HG03108 (cell line): ENCODE measurements at regions not wholly inside any gene's neighbourhood (a gene's known extent, or its start where the extent isn't known, plus 50 kb on each side); places are given as distances from the start of the nearest gene placed in this dataset.
"Not testable (repeated sequence)": the region's sequence is repeated elsewhere in the genome, so short reads cannot be mapped to it uniquely, and the experiment has no call there.

ENCODE experiments used
- ATAC-seq: cut with Tn5 transposase; IDR thresholded peaks from one replicate; pipeline ENCODE4 v1.9.1; 2021; ENCODE audit warnings: moderate library complexity; ENCODE audit not compliant: unreplicated experiment

DNA sequence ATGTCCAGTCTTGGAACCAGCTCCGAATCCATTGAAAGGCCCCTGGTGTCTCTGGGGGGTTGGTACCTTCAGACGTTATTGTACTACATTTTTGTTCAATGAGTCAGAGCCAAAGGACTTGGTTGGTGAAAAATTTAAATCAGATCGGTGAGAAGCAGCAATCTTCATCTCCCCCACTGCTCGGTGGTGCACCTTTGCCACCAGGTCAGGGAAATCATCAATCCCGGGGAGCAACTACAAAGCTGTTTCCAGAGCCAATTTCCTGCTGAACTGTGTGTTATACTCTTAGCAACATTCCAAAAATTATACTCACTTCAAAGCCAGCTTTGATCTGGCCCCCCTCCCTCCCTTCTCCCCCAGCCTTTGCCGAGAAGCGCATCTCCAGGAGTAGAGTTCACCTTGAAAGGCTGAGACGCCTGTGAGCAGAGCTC is 375.2 kb upstream of the WWC1 start:
- no peak for ATAC-seq

DNA sequence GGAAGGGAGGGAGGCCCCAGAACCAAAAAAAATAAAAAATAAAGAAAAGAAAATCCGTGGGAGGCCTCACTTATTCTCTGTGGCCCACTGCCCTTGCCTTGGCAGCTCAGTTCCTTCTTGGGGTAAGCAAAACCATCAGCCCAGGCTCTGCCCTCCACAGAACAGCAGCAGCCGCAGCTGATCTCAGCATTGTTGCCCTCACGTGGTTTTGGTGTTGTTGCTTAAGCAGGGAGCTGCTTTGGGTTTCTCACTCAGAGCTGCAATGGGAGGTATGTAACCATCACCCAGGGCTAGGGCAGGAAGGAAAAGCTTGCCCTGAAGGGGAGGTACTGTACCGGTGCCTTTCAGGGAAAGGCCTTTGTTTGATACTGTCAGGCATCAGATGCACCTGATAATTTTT is 374.7 kb upstream of the WWC1 start:
- ATAC-seq = no peak

DNA sequence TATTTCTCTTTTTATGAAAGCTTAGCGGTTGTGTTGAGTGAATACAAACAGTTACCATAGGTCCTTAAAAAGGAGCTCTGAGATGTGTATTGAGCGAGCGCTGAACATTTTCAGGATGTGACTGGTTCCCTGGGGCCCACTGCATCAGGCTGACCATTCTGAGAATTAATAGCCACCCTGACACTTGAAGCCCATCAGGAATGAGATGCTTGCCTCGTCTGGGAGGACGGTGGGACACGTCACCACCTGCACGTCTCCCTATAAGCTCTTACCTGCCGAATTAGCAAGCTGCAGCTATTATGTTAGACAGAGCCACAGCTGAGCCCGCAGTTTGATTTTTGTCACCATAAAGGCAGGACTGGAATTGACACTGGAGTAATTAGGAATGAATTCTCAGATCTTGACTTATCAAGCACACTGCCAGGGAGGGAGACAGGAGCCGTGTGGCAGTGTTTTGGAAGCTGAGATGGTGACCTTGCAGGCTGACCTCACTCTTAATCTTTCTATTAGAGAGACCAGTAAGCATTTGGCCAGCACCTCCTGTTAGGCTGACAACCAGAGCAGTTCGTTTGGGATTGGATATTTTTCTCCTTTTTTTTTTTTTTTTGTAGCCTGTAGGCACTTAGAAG is 373.1 kb upstream of the WWC1 start:
- ATAC-seq = no peak

DNA sequence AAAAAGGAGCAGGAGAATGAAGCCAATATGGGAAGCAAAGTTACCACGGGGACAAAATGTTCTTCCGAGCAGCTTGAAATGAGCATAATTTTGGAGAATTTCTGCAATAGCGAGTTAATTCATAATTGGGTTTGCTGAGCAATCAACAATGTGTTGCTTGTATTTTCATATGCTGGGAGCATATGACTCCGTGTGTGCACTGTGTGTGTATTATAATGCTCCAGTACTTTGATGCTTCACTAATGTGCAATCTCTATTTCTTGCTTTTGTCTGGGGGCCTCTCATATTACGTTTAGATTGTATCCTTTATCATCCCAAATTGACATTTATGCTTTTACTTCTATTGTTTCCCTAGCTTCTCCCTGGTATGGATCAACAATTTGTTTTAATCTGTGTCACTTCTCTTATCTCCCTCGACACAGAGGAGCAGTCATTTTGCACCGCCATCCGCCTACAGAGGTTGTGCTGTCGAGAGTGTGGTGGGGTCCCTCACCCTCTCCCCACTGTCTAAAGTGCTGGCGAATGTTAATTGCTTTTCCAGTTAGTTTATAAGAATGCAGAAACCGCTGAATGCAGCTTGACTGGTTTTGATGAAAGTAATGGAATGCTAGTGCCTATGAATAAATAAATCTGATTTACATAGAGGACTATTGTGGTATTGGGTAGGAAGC is 372.5 kb upstream of the WWC1 start:
- no peak for ATAC-seq

DNA sequence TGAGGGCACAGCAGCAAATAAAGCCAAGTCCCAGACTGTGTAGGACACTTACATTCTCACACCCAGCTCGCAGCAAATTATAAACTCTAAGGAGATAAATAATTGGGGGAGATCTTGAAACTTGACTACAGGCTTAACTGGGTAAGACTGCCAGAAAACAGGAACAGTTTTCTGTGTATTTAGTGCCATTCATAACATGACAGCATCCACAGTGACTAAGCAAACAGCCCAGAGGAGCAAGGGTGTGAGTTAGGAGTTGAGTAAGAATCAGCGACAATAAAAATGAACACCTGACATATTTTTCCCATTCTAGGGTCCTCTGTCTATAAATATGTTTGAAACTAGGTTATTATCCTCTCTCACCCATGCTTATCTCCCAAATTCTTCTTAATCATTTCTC is 370.9 kb upstream of the WWC1 start:
- no peak for ATAC-seq

DNA sequence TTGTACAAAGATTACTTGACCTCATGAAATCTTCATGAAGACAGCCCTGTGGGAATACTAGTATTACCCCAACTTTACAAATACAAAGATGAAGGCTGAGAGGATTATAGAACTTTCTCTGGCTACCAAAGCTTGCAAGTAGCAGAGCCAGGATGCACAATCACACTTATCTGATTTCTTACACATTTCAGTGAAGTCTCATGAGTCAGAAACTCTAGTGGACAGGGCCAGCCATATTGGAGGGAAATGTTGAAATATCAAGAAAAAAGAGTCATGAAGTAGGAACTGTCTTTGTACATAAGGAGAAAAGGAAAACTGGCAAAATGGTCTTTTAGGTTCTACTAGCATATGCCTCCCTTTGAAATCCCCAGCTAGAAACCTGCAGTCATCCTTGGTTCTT is 369.6 kb upstream of the WWC1 start:
- ATAC-seq = no peak

DNA sequence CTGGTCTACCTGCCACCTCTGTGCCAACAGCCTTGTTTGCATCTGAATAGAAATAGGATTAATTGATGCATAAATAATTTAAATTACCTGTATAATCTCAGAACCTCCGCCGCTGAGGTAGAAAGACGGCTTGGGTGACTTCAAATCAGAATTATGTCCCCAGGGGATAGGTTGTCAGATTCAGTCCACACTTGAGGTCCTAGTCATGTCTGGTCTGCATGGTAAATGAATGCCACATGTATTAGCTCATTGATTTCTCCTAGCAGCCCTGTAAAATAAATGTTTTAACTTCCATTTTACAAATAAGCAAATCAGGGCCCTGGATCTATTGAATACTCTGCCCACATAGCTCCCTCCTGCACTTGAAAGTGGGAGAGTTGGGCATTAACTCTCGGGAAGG is 368.0 kb upstream of the WWC1 start:
- ATAC-seq = no peak

DNA sequence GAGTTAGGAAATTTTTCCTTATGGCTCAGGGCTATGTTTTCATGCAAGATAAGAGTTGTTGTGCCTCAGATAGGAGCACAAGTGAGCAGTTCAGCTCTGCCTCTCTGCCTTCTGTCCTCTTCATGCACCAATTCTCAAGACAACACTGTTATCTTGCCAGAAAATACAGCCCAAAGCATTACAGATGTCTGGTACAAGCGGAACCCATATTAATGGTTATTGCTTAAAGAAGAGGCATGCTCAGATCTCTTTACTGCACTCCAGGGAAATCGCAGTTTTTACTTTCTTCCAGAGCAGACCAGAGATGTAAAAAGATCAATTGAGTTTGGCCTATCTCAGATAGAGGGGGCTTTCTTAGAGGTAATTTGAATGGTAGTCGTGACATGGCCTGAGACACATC is 361.6 kb upstream of the WWC1 start:
- ATAC-seq = no peak

DNA sequence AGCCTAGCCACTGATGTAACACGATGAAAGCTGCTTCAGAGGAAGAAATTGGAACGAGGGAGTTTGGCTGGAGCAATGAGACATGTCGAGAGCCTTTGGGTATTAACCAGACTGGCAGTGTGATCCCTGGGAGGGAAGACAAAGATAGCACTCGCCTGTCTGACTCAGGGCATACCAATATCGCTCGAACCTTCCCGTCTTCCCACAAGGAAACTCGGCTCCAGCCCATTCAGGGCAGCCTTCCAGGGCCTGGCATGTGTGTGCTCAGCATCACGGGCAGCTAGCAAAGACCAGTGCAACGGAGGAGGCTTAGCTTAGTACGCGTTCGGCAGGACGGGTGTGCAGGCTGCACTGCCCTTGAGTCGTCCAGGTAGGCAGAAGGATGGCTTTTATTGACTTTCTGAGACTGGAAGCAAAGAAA is 356.9 kb upstream of the WWC1 start:
- ATAC-seq = no peak

DNA sequence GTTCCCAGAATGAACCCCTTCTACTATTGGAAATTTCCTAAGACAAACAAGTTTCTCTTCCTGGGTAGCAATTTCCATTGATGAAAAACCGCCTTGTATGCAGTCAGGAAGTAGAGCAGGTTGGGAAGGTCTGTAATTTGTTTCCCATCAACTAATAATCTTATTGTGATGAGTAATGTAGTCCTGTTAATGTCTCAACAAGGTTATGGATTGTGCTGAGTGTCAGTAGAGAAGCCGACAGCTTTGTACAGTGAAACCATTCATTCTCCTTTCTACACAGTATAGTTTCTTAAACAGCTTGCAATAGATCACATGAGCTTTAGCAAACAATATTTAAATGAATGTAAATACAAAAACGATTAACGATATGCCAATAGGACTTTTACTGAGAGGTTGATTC is 355.4 kb upstream of the WWC1 start:
- ATAC-seq = no peak

DNA sequence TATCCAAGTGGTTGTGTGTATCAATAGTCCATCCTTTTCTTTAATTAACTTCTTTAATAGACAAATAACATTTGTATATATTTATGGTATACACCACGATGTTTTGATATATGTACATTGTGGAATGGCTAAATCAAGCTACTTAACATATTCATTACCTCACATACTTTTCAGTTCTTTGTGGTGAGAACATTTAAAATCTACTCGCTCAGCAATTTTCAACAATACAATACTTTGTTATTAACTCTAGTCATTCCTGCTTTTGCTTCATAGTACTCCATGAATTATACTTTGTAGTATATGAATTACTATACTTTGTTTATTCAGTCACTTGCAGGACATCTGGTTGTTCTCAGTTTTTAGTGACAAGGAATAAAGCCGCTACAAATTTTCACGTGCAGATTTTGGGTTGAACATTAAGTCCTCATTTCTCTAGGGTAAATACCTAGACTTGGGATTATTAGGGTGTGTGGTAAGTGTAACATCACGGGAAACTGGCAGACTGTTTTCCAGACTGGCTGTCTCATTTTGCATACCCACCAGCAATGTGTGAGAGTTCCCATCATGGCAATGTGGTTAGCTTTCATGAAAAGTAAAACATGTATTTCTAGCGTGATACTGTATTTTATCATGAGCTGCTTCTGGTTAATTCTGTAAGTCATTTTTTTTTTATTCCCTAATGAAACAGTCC is 354.4 kb upstream of the WWC1 start:
- no peak for ATAC-seq

DNA sequence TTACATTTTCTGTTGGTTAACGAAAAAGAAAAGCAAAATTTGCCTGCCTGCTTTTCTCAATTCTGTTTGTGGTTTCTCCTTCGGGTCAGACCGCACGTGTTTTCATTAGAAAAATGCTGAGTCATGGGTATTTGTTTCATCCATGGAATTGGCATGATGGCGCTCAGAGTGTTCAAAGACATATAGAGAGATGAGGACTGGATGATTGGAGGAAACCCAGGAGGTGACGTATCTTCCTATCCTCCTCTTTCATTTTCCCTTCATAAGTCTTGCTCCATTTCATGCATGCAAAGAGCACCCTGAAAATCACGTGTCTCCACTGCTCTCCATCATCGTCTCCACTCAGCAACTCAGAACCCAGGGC is 353.8 kb upstream of the WWC1 start:
- no peak for ATAC-seq

DNA sequence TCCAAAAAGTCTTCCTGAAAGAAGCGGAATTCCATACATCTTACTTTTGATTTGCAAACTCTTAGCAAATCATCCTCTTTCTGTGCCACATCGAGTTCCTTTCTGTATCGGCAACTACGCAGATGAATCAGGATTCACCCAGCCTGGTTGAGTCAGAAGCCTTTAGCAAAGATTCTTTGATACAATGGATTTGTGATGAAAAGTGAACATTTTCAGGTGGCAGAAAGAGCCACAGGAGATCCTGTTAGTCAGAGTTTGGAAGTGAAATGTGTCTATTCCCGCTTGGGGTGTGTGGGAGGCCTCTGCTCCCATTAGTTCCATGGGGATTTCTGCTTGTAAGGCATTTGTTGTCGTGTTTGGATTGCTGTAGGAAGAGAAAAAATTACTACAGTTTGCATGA is 351.8 kb upstream of the WWC1 start:
- no peak for ATAC-seq

DNA sequence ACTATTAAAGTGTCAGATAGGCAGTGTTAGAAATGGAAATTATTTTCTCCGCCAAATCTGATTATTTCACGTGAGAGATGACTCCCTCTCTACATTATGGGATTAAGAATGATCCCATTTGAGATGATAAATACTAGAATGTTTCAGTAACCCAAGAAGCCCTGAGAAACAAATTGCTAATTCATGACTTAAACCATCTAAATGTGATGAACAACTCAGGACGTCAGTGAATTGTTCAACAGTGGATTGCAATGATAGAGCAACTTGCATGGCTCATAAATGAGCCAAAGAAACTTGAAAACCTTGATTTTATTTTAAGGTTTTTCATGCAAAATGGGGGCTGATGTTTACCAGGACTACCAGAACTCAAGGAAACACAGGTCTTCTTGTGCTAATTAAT is 350.5 kb upstream of the WWC1 start:
- no peak for ATAC-seq

DNA sequence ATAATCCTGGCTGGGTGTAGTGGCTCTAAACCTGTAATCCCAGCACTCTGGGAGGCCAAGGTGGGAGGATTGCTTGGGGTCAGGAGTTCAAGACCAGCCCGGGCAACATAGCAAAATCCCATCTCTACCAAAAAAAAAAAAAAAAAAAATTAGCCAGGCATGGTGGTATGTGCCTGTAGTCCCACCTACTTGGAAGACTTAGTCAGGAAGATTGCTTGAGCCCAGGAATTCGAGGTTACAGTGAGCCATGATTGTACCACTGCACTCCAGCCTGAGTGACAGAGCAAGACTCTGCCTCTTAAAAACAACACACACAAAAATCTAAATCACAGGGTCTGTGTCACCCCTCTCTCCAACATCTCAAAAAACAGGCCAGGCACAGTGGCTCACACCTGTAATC is 349.9 kb upstream of the WWC1 start:
- ATAC-seq = not testable (repeated sequence)

DNA sequence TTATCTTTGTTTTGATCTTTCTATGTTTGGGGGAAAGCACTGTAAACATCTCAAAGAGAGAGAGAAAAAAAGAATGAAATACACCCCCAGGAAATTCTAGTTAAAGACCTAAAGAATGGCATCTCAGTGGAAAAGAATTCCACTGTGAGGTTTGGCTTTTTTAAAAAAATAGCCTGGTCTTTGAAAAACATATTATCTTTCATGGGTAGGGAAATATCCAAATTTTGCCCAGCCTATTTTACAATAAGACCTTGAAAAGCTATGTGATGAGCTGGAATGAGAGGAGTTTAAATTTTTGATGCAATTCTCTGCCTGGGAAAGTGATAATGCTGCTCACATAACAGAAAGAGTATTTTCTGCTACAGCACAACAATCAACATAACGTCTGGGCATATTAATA is 348.1 kb upstream of the WWC1 start:
- ATAC-seq = no peak

DNA sequence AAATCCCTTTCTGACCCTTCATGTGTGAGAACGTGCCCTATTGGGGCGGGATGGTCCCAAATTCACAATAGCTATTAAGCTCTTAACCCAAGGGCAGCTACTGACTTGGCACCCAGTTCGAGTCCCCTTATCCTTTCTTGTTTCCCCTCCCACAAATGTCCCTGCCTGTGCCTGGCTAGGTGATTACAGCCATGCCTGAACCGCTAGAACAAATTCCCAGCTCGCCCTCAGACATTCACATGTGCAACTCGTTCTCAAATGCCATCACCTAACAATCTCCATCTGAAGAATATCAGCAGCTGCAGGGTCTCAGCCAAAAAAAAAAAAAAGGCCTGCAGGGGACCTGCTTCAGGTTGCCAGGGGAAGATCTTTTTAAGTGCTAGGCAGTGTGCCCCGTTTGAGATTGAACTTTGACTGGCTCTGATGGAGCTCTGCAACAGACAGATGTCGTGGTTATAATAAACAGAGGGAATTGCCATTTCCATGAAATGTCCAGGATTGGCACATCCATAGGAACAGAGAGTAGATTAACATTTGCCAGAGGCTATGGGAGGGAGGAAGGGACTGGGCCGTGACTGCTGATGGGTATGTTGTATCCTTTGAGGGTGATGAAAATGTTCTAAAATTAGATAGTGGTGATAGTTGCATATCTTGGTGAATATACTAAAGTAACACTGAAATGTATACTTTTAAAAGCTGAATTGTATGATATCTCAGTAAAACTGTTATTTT is 347.2 kb upstream of the WWC1 start:
- ATAC-seq = no peak

DNA sequence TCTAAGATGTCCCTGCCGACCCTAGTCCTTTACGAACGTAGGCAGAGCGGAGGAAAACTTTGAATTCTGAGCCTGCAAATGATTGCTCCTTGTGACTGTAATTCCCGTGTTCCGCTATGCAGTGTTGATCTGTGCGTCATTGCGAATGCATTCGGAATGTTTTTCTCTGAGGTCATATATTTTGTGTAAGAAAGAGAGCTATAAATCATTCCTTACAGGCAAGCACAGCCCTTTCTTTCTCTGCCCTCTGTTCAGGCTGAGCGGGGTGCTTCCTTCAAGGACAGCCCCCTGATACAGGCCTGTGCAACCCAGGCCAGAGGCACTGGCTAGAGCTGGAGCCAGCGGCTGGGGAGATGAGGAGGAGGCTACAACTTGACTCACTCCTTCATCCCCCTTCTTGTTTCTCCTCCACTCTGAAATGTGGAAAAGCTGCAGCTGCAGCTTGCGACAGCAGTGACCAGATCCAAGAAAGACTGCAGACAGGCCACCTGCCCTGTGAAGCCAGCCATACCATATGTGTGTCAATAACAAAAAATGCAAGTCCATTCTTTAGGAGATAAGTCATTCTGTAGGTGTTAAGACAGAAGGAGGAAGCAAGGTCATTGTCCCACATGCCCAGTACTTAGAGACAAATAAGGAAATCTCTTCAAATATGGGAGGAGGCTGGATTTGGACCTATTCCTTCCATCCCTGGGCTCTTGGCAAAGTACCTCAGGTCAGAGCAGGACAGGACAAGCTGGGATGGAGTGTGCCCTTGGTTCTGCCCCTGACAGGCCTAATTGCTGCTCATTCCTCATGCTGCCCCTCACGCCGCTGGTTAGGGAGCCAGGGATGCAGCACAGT is 345.7 kb upstream of the WWC1 start:
- no peak for ATAC-seq

DNA sequence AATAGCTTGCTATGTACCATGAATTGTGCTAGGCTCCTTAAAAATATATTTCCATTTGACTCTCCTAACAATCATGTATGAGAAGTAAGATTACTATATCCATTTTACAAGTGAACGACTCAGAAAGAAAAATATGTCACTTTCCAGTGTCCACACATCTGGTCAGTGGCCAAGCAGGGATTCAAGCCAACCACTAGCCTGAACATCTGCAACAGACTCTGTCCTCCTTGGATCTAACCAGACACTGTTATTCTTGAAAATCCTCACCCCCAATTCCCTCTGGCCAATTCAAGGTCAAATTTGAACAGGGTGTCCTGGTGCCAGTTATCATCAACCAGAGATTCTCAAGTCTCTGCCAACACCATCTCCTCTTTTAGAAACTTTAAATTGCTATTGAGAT is 344.1 kb upstream of the WWC1 start:
- ATAC-seq = no peak

DNA sequence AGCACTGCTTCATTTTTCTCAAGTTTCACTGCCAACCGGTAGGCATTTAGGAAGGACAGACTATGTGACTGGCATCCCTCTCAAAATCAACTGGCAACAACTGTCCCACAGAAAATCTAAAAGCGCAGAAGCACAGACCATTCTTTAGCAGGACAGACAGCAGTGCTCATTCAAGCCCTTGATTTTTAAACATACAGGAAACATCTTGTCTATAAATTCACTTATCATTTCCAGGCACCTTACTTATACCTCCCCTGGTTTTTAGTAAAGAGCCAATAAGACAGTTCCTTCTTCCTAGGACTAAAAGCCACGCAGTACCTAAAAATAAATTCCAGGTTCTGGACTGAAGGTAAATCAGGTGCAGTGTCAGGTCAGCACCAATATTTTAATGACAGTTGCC is 343.2 kb upstream of the WWC1 start:
- no peak for ATAC-seq

DNA sequence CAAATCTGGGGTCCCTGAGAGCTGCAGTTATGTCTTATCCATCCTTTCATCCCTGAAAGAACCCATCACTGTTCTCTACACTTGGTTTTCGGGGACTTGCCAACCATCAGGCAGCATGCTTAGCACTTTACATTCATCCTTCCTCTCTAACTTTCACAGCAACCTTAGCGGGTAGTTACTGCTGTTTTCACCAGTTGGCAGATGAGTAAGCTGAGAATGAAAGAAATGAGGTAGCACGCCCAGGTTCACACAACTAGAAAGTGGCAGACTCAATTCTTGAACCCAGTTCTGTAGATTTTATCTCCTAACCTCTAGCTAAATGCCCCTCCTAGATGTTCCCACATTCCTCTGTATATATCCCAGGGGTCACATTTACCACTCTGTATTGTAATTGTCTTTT is 342.0 kb upstream of the WWC1 start:
- no peak for ATAC-seq
